IMR-90 (cell line): ENCODE measurements at regions not wholly inside any gene's neighbourhood (a gene's known extent, or its start where the extent isn't known, plus 50 kb on each side); places are given as distances from the start of the nearest gene placed in this dataset.

Experiments
- ATAC-seq: fragments of 200-7000 bp; cut with Tn5 transposase; 2 replicates; pipeline ENCODE4 v1.9.1; 2020; ENCODE audit warnings: low read depth, mild to moderate bottlenecking, moderate library complexity
- BruUV-seq: library from RNA; stranded (reverse); fragments of 400-500 nt; replicated peaks from 2 replicates; lab custom pipeline; 2021; lab: Mats Ljungman, UMichigan
- CTCF ChIA-PET: fragments of 300-600 bp; formaldehyde crosslinking; extraction: SDS; loops from one replicate; lab custom pipeline; 2021; ENCODE audit warnings: antibody characterized with exemption; lab: Yijun Ruan, JAX
- POLR2A ChIA-PET: fragments of 300-600 bp; sonication (Branson Sonifier 250); formaldehyde crosslinking; loops from one replicate; lab custom pipeline; 2022; ENCODE audit warnings: antibody characterized with exemption; ENCODE audit not compliant: unreplicated experiment; lab: Charles Lee
- DNase-seq: peaks from one replicate; pipeline ENCODE4 v3.0.0; 2013
- H2AFZ ChIP-seq: replicated peaks from 2 replicates; pipeline ENCODE3; 2013; ENCODE audit warnings: low read length, mild to moderate bottlenecking; ENCODE audit not compliant: poor library complexity
- H2AK5ac ChIP-seq: 2 replicates; pipeline ENCODE4 v1.6.1; 2013; ENCODE audit warnings: low read depth, low read length, inconsistent platforms
- H2AK9ac ChIP-seq: replicated peaks from 2 replicates; pipeline ENCODE3; 2013; ENCODE audit warnings: mild to moderate bottlenecking, low read depth, low read length, moderate library complexity; ENCODE audit not compliant: poor library complexity
- H2BK120ac ChIP-seq: 2 replicates; pipeline ENCODE4 v1.6.1; 2013; ENCODE audit warnings: low read depth, low read length, inconsistent platforms
- H2BK15ac ChIP-seq: 3 replicates; pipeline ENCODE4 v1.6.1; 2013; ENCODE audit warnings: low read depth, low read length, inconsistent platforms
- H2BK20ac ChIP-seq: 2 replicates; pipeline ENCODE4 v1.6.1; 2013; ENCODE audit warnings: low read depth, mild to moderate bottlenecking, inconsistent platforms, low read length, moderate library complexity
- H2BK5ac ChIP-seq: 2 replicates; pipeline ENCODE4 v1.6.1; 2013; ENCODE audit warnings: mild to moderate bottlenecking, low read depth, low read length, inconsistent platforms; ENCODE audit not compliant: poor library complexity, severe bottlenecking
- H3K14ac ChIP-seq: replicated peaks from 2 replicates; pipeline ENCODE4 v1.6.1; 2013; ENCODE audit warnings: low read depth, low read length, inconsistent platforms
- H3K18ac ChIP-seq: 2 replicates; pipeline ENCODE4 v1.6.1; 2013; ENCODE audit warnings: low read depth, low read length, control low read depth
- H3K23ac ChIP-seq: 2 replicates; pipeline ENCODE4 v1.6.1; 2013; ENCODE audit warnings: low read depth, low read length, inconsistent platforms
- H3K27ac ChIP-seq: 2 replicates; pipeline ENCODE4 v1.5.1; 2013; ENCODE audit warnings: mild to moderate bottlenecking, control low read depth, low read length; ENCODE audit not compliant: insufficient read depth
- H3K27me3 ChIP-seq: 2 replicates; pipeline ENCODE4 v1.6.1; 2013; ENCODE audit warnings: low read length; ENCODE audit not compliant: control insufficient read depth, insufficient read depth
- H3K36me3 ChIP-seq: 2 replicates; pipeline ENCODE4 v1.6.1; 2013; ENCODE audit warnings: low read length, mixed read lengths; ENCODE audit not compliant: control insufficient read depth, insufficient read depth
- H3K4ac ChIP-seq: 2 replicates; pipeline ENCODE4 v1.6.1; 2013; ENCODE audit warnings: low read depth, low read length, inconsistent platforms
- H3K4me1 ChIP-seq: 2 replicates; pipeline ENCODE4 v1.6.1; 2013; ENCODE audit warnings: low read length, mixed read lengths; ENCODE audit not compliant: control insufficient read depth, insufficient read depth
- H3K4me2 ChIP-seq: 2 replicates; pipeline ENCODE4 v1.6.1; 2013; ENCODE audit warnings: low read depth, mild to moderate bottlenecking, control low read depth, low read length, moderate library complexity
- H3K4me3 ChIP-seq: 2 replicates; pipeline ENCODE4 v1.5.1; 2013; ENCODE audit warnings: low read depth, mild to moderate bottlenecking, control low read depth, low read length, moderate library complexity; ENCODE audit not compliant: insufficient read depth
- H3K56ac ChIP-seq: 2 replicates; pipeline ENCODE4 v1.6.1; 2013; ENCODE audit warnings: low read length, inconsistent platforms; ENCODE audit not compliant: insufficient read depth; ENCODE audit errors: extremely low read depth
- H3K79me1 ChIP-seq, 2 experiments: 2 replicates each; pipeline ENCODE4 v1.6.1; 2013; ENCODE audit warnings: low read length in 2 of 2, inconsistent platforms in 1 of 2, low read depth in 1 of 2
- H3K9ac ChIP-seq: 2 replicates; pipeline ENCODE4 v1.6.1; 2013; ENCODE audit warnings: low read depth, low read length, control low read depth
- H3K9me1 ChIP-seq: 2 replicates; pipeline ENCODE4 v1.6.1; 2013; ENCODE audit warnings: low read length, inconsistent platforms; ENCODE audit not compliant: insufficient read depth
- H3K9me3 ChIP-seq: 2 replicates; pipeline ENCODE4 v1.6.1; 2013; ENCODE audit warnings: low read length; ENCODE audit not compliant: control insufficient read depth, insufficient read depth
- H4K20me1 ChIP-seq: 2 replicates; pipeline ENCODE4 v1.6.1; 2013; ENCODE audit warnings: low read length, inconsistent platforms; ENCODE audit not compliant: insufficient read depth
- H4K5ac ChIP-seq: 2 replicates; pipeline ENCODE4 v1.6.1; 2013; ENCODE audit warnings: mild to moderate bottlenecking, low read depth, low read length, control low read depth
- H4K8ac ChIP-seq, 2 experiments: 2 replicates each; pipeline ENCODE4 v1.6.1; 2013; ENCODE audit warnings: low read depth in 2 of 2, low read length in 2 of 2, control low read depth in 1 of 2, inconsistent platforms in 1 of 2
- H4K91ac ChIP-seq: 2 replicates; pipeline ENCODE4 v1.6.1; 2013; ENCODE audit warnings: low read depth, low read length, inconsistent platforms; ENCODE audit not compliant: insufficient read depth
- BHLHE40 ChIP-seq: fragments of 150-350 bp; IDR thresholded peaks from 2 replicates; pipeline ENCODE4 v1.6.1; 2016; ENCODE audit warnings: mild to moderate bottlenecking, low read depth, low read length
- CEBPB ChIP-seq: IDR thresholded peaks from 2 replicates; pipeline ENCODE4 v1.6.1; 2012; ENCODE audit warnings: low read depth, low read length, improper control_type of control experiment
- CHD1 ChIP-seq: IDR thresholded peaks from 2 replicates; pipeline ENCODE4 v1.6.1; 2012; ENCODE audit warnings: low read depth, low read length, improper control_type of control experiment
- CTCF ChIP-seq: conservative IDR thresholded peaks from 2 replicates; pipeline ENCODE4 v1.5.1; 2012; ENCODE audit warnings: mild to moderate bottlenecking, low read depth, low read length, improper control_type of control experiment
- FOS ChIP-seq: fragments of 150-350 bp; IDR thresholded peaks from 2 replicates; pipeline ENCODE4 v1.6.1; 2016; ENCODE audit warnings: low read depth, low read length
- MAFK ChIP-seq: IDR thresholded peaks from 2 replicates; pipeline ENCODE4 v1.6.1; 2012; ENCODE audit warnings: low read depth, low read length, improper control_type of control experiment
- MAZ ChIP-seq: IDR thresholded peaks from 2 replicates; pipeline ENCODE4 v1.6.1; 2012; ENCODE audit warnings: low read depth, mild to moderate bottlenecking, low read length, improper control_type of control experiment, moderate library complexity, borderline replicate concordance
- MXI1 ChIP-seq: IDR thresholded peaks from 2 replicates; pipeline ENCODE4 v1.6.1; 2012; ENCODE audit warnings: low read depth, mild to moderate bottlenecking, low read length, moderate library complexity, borderline replicate concordance
- NFE2L2 ChIP-seq: fragments of 150-350 bp; IDR thresholded peaks from 2 replicates; pipeline ENCODE4 v1.6.1; 2016; ENCODE audit warnings: low read depth, mild to moderate bottlenecking, low read length
- POLR2A ChIP-seq: IDR thresholded peaks from 2 replicates; pipeline ENCODE4 v1.6.1; 2012; ENCODE audit warnings: mild to moderate bottlenecking, low read depth, low read length
- RAD21 ChIP-seq: IDR thresholded peaks from 2 replicates; pipeline ENCODE4 v1.6.1; 2012; ENCODE audit warnings: low read length, improper control_type of control experiment
- RCOR1 ChIP-seq: IDR thresholded peaks from 2 replicates; pipeline ENCODE4 v1.6.1; 2012; ENCODE audit warnings: mild to moderate bottlenecking, low read length, improper control_type of control experiment; ENCODE audit not compliant: insufficient replicate concordance
- RFX5 ChIP-seq: IDR thresholded peaks from 2 replicates; pipeline ENCODE4 v1.8.0; 2012; ENCODE audit warnings: low read depth, mild to moderate bottlenecking, low read length, moderate library complexity
- SMC3 ChIP-seq: fragments of 150-350 bp; IDR thresholded peaks from 2 replicates; pipeline ENCODE4 v1.6.1; 2016; ENCODE audit warnings: low read depth, mild to moderate bottlenecking, antibody characterized with exemption, low read length, moderate library complexity
- WGBS, 2 experiments: methylation state at CpG; one replicate each; pipeline versions ENCODE4 v1.1.5 to v1.1.7; 2013; ENCODE audit warnings: missing lambda C conversion rate in 2 of 2; ENCODE audit not compliant: insufficient read length in 1 of 2; ENCODE audit errors: extremely low coverage in 2 of 2; 5-methylcytosine and 5-hydroxymethylcytosine counted together
- dilution Hi-C: fragments of 300-500 bp; cut with HindIII; formaldehyde crosslinking; loops from one replicate; pipeline ENCODE4 v1.14.3; 2018; ENCODE audit warnings: low sequenced_read_pairs; ENCODE audit not compliant: unreplicated experiment
- in situ Hi-C: fragments of 300-500 bp; cut with MboI; formaldehyde crosslinking; loops from 3 replicates; pipeline ENCODE4 v1.14.3; 2019; ENCODE audit warnings: low sequenced_read_pairs, inconsistent platforms, mixed read lengths
- intact Hi-C: fragments of 100-400 bp; cut with micrococcal nuclease; formaldehyde crosslinking; loops from 2 replicates; pipeline ENCODE4 v1.10.0; 2022
- TF ChIP-seq, protein P1 (sequence below): fragments of 150-350 bp; IDR thresholded peaks from 2 replicates; pipeline ENCODE4 v1.6.1; 2016; ENCODE audit warnings: low read depth, mild to moderate bottlenecking, low read length, moderate library complexity, borderline replicate concordance
- TF ChIP-seq, protein P2 (sequence below): fragments of 150-350 bp; IDR thresholded peaks from 2 replicates; pipeline ENCODE4 v1.6.1; 2017; ENCODE audit warnings: mild to moderate bottlenecking, antibody characterized with exemption, low read length, low read depth

GRCh38 chrX:43456906-43457305 lies 199.2 kb upstream of the MAOA start:
- no CpG with 5 or more reads among the region's 2 CpGs for WGBS, 2 experiments
- H3K4me1 ChIP-seq, result no peaks in the 10 kb centered on the region
- no peak overlapping the region for H4K91ac ChIP-seq
- H4K5ac ChIP-seq, result no peak overlapping the region
- no peak overlapping the region for H2AFZ ChIP-seq
- no peak overlapping the region for H3K14ac ChIP-seq
- H4K8ac ChIP-seq, result no peak overlapping the region
- no peak overlapping the region for H2BK120ac ChIP-seq
- CTCF ChIA-PET, result no interaction called here
- no peak overlapping the region for H3K56ac ChIP-seq
- no peak overlapping the region for H3K27ac ChIP-seq
- H2AK5ac ChIP-seq, result no peak overlapping the region
- dilution Hi-C loops, result no loop called here
- POLR2A ChIA-PET, result no interaction called here
- H3K9me1 ChIP-seq, result no peaks in the 10 kb centered on the region
- H3K18ac ChIP-seq, result no peak overlapping the region
- H3K4me3 ChIP-seq, result no peak overlapping the region
- no peak overlapping the region for H3K23ac ChIP-seq
- no peak overlapping the region for H2BK15ac ChIP-seq
- no peaks in the 10 kb centered on the region for H3K27me3 ChIP-seq
- DNase-seq, result no peak
- H3K9me3 ChIP-seq, result peaks cover 11% of the 10 kb centered on the region; the same call in 1 of the 2 replicates
- no peak overlapping the region for H3K9ac ChIP-seq
- BruUV-seq, result no TSS peak
- ATAC-seq, result no peak
- H3K4me2 ChIP-seq, result no peak overlapping the region
- no peaks in the 10 kb centered on the region for H3K36me3 ChIP-seq
- H2BK20ac ChIP-seq, result no peak overlapping the region
- no peak overlapping the region for H3K4ac ChIP-seq
- no peak overlapping the region for H2BK5ac ChIP-seq
- in situ Hi-C loops, result no loop called here
- no peaks in the 10 kb centered on the region for H4K20me1 ChIP-seq
- no peak overlapping the region for H2AK9ac ChIP-seq
- intact Hi-C loops, result no loop called here
- no peaks in the 10 kb centered on the region for H3K79me1 ChIP-seq
- no peak for TF ChIP-seq SMC3
- no peak for TF ChIP-seq POLR2A
- TF ChIP-seq FOS, result no peak
- TF ChIP-seq NFE2L2, result no peak
- no peak for TF ChIP-seq CHD1
- TF ChIP-seq MAZ, result no peak
- no peak for TF ChIP-seq CEBPB
- TF ChIP-seq MXI1, result no peak
- no peak for TF ChIP-seq CTCF
- no peak for TF ChIP-seq RAD21
- TF ChIP-seq BHLHE40, result no peak
- no peak for TF ChIP-seq RFX5
- no peak for TF ChIP-seq MAFK
- TF ChIP-seq, protein P1, sequence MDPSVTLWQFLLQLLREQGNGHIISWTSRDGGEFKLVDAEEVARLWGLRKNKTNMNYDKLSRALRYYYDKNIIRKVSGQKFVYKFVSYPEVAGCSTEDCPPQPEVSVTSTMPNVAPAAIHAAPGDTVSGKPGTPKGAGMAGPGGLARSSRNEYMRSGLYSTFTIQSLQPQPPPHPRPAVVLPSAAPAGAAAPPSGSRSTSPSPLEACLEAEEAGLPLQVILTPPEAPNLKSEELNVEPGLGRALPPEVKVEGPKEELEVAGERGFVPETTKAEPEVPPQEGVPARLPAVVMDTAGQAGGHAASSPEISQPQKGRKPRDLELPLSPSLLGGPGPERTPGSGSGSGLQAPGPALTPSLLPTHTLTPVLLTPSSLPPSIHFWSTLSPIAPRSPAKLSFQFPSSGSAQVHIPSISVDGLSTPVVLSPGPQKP, result no peak
- TF ChIP-seq, protein P2, sequence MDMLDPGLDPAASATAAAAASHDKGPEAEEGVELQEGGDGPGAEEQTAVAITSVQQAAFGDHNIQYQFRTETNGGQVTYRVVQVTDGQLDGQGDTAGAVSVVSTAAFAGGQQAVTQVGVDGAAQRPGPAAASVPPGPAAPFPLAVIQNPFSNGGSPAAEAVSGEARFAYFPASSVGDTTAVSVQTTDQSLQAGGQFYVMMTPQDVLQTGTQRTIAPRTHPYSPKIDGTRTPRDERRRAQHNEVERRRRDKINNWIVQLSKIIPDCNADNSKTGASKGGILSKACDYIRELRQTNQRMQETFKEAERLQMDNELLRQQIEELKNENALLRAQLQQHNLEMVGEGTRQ, result no peak
- no peak for TF ChIP-seq RCOR1
